GM23248 (cell line): ENCODE measurements at regions not wholly inside any gene's neighbourhood (a gene's known extent, or its start where the extent isn't known, plus 50 kb on each side); places are given as distances from the start of the nearest gene placed in this dataset.

Experiments
- EZH2 ChIP-seq: fragments of 200-600 bp; sonication (generic); IDR thresholded peaks from 2 replicates; pipeline ENCODE4 v1.6.1; 2018; ENCODE audit warnings: antibody characterized with exemption, mild to moderate bottlenecking; ENCODE audit not compliant: insufficient read depth, poor library complexity, severe bottlenecking
- EZH2phosphoT487 ChIP-seq: fragments of 200-600 bp; sonication (generic); IDR thresholded peaks from 2 replicates; pipeline ENCODE4 v1.6.1; 2018; ENCODE audit warnings: antibody characterized with exemption, moderate library complexity, mild to moderate bottlenecking, low read depth; ENCODE audit not compliant: insufficient read depth

GRCh38 chr9:103514767-103515166 is 519.6 kb downstream of the CYLC2 start:
- TF ChIP-seq EZH2 (no peak), EZH2phosphoT487 (no peak)
